ENCODE measurements at regions not wholly inside any gene's neighbourhood (a gene's known extent, or its start where the extent isn't known, plus 50 kb on each side); places are given as distances from the start of the nearest gene placed in this dataset.

DNA sequence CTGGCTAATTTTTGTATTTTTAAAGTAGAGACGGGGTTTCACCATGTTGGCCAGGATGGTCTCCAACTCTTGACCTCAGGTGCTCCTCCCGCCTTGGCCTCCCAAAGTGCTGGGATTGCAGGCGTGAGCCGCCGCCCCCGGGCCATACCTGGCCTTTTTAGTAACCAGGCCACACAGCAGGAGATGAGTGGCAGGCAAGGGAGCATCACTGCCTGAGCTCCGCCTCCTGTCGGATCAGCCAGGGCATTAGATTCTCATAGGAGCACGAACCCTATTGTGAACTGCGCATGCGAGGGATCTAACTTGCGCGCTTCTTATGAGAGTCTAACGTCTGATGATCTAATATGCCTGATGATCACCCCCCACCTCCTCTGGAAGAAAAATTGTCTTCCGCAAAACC is 308.7 kb upstream of the PRMT6 start:
- DNase-seq = no peak

DNA sequence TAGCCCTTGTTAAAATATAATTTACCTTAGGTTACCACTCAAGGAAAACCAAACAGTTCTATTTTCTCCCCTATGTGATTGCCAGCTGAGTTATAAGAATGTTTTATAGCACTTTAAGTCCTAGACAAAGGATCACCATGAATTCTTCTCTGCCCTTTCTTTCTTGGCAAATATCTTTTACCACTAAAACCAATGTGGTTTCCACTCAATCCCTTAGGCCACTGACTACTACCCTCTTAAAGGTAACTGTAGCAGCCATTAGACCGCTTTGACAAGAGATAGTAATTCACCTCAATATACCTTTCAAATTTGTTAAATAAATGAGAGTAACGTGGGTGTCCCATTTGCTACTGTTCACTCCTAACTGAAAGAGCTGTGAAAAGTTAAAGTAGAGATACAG is 307.9 kb upstream of the PRMT6 start:
- DNase-seq = no peak

DNA sequence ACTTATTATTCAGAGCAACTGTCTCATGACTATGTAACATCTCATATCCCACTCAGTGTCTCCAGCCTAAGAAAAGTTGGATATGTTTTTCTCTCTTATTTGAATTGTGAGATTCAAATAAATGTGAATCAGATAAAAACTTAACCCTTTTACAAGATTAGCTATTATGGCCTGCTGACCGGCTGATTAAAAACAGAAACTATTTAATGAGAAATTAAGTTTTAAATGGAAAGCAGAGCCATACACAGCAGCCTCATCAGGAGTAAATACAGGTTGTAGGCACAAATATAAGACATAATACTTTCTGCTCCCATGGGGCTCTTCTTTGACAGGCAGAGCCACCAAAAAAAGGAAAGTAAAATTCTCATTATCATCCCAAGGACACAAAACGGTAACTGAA is 307.0 kb upstream of the PRMT6 start:
- no peak for DNase-seq

DNA sequence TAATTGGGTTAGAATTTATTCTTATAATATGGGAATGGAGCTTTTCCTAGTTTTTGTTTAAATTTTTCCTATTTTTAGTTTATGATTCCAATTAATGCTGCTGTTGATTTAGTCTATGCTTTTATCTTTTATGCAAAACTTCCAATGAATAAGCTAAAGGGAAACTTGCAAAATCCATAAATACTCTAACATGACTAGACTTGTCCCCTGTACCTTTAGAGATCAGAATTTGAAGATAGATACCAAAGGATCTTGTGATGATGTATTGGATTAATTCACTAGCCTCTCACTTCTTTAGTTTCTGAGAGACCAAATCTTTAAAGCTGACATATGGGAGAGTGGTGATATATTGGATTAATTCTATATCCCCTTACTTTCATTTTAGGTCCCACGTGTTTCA is 306.6 kb upstream of the PRMT6 start:
- no peak for DNase-seq

DNA sequence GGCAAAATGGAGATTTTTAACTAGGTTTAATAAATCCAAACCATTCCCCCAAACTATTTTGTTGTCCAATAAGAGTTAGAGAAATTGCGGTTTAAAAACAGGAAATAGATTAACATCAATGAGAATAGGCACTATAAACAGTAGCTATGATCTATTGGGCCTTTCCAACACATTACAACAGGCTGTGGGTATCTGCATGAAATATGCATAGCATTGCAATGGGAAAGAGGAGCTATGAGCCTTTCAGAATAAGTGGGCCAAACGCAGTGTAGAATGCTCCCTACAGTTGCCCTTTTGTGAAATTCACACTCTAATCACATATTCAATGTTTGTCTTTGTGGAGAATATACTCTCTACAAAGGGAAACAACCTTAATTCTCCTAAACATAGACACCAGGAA is 305.5 kb upstream of the PRMT6 start:
- no peak for DNase-seq

DNA sequence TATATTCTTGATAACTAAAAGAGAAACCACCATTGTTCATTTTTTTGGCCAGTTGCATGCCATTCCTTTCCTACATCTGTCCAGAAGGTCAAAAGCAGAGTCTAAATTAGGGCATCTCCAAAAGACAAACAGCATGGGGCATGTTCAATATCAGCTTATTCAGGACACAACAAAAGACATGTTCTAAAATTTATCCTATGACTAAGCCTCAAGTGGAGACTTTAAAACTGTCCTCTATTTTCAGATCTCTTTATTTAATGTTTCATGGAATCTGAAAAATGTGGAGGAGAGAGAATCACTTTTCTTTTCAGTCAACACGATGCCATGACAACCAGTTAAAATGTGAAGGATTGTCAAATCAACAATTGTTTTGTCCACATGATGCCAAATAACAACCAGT is 303.4 kb upstream of the PRMT6 start:
- DNase-seq = no peak

DNA sequence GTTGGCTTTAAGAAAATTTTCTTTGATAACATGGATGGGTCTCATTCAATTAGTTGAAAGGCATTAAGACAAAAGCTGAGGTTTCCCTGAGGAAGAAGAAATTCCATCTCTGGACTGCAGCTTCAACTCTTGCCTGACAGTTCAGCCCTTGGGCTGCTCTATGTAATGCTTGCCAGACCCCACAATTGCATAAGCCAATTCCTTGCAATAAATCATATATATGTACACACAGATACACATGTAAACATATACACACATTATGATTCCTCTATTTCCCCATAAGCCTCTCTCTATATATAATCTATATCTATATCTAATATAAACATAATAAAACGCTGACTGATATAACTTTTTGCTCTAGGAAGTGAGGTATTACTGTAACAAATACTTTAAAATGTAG is 301.5 kb upstream of the PRMT6 start:
- DNase-seq = no peak

DNA sequence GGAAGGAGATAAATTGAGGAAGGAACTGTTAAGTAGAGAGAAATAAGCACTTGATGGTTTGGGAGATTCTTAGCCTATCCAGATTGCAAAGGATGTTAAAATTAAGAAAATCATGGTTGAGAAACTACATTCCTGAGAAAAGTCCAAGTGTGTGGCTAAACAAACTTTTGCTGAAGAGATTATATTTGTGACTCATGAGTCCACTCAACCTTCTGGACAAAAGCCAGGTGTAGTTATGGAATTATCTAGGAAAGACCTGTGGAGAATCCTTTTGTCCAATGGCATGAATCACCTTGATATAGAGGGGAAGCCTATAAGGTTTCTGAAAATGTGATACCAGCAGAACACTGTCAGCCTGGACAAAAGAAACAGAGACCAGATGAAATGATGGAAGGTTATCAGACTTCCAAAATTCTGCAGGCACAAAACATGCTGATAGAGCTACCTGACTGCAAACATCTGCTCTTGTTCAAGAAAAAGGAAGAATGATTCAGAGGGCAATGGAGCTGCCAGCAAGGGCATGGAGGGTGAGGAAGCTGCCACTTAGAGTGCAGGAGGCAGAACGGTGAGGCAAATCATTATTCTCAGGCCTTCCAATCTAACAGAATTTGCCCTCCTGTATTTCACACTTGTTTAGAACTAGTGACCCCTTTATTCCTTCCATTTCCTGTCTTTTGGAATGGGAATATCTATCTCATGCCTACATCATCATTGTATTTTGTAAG is 300.6 kb upstream of the PRMT6 start:
- no peak for DNase-seq

DNA sequence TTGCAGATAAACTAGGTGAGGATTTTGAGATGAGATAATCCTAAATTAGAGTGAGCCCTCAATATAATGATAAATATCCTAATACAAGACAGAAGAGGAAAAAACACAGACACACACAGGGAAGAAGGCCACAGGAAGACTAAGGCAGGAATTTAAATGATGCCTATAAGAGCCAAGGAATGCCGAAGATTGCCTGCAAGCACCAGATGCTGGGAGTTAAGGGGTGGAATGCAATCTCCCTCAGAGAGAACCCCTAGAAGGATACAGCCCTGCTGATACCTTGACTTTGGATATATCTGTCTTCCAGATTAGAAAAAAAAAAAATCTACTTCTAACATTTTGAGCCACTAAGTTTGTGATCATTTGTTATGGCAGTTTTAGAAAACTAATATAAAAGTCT is 299.7 kb upstream of the PRMT6 start:
- DNase-seq = no peak

DNA sequence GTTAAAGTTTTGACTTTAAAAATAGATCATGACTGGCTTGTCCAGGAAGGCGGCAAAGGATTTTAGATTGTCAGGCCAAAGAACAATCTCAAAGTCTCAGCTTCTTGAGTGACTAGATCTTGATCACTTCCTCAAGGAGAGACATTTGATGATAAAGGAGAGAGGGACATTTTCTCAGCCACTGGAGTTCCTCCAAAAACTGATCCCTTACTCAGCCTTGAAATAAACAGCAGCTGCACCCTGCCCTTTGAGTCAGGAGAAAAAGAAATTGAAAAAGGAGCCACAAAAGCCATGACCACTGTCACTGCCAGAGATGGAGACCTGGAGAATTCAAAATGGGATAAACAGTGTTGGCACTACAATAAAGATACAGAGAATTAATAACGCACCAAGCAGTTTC is 288.4 kb upstream of the PRMT6 start:
- no peak for DNase-seq

DNA sequence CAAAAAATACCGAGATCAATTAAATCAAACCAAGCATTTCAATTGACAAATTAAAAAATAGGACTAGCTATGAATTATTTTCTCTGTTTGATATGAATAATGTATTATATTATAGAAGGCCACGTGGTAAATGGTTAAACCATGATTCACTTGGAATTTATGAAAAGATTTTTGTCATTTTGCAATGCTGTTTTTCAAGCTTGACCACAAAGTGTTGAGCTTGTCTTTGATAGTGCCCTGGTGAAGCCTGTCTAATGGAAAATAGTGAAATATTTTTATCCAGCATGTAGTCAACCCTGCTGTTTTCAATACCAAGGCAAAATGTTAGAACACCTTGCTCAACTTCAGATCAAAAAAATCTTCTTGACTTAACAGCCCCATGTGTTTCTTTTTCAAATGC is 288.0 kb upstream of the PRMT6 start:
- no peak for DNase-seq

DNA sequence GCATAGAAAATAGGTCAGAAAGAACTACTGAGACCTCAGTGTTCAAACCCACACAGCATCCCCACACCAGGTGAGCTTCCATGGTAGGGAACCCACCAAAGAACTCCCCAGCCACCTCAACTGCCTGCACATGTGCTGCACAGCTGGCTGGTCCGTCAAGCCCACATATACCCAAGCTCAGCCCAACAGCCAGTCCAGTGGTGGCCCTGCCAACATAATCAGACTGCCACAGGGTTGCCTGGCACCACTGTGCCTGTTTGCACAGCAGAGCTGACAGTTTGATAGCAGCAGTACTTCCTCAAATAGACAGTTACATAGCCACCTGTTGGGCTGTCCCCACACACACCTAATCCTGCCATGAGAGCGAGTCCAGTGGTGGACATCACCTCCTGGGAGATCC is 283.3 kb upstream of the PRMT6 start:
- no peak for DNase-seq

DNA sequence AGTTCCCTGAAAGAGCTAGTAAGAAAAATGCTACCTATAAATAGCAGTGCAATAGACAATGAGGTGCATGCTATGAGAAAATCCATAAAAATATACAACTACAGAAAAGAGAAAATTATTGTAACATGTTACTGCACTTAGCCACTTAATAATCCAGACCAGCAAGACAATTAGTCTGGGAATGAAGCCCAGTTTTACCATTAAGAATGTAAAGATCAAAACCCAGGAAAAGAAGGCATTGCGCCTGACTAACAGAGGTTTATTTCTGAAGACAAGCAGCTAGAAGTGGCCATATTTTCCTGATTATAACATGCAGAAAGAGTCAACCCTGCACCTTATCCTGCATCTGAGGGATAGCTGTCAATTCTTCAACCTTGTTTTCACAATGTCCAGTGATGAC is 276.4 kb upstream of the PRMT6 start:
- no peak for DNase-seq

DNA sequence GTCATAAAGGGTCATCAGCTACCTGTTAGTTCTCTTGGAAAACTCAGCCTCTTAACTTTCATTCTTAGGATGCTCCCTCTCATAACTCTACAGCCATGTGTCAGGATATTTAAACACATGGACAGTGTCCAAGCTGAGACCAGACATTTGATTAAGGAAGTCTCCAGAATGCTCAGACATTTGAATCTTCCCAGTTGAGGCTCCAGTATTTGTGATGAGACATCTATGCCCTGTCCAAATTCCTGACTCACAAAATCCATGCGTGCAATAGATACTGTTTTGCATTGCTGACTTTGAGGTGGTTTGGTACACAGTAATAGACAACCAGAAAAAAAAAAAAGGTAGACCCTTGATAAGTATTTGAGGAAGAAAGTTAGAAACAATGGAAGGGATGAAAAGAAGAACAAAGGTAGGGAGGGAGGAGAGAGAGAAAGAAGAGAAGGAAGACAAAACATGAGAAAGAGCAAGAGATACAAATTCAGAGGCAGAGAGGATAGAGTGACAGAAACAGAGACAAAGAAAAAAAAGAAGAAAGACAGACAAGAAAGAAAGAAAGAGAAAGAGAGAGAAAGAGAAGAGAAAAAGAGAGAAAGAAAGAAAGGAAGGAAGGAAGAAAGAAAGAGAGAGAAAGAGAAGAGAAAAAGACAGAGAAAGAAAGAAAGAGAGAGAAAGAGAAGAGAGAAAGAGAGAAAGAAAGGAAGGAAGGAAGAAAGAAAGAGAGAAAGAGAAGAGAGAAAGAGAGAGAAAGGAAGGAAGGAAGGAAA is 275.5 kb upstream of the PRMT6 start:
- no peak for DNase-seq

DNA sequence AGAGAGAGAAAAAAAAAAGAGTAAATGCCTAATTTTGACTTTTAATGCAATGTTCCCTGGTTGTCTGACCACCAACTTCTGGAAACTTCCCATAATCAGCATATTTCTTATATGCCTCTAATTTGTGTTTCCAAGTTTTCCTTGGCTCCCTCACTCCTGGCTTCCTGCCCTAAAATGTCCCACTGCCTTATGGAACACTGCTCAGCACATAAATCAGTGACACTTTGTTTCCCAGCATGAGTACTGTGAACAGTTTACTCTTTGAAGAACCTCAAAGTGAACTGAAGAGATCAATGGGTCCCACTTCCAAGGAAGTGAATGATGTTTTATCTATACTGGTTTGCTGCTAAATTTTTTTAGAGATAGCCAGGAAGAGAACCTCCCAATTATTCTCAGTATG is 271.3 kb upstream of the PRMT6 start:
- no peak for DNase-seq

DNA sequence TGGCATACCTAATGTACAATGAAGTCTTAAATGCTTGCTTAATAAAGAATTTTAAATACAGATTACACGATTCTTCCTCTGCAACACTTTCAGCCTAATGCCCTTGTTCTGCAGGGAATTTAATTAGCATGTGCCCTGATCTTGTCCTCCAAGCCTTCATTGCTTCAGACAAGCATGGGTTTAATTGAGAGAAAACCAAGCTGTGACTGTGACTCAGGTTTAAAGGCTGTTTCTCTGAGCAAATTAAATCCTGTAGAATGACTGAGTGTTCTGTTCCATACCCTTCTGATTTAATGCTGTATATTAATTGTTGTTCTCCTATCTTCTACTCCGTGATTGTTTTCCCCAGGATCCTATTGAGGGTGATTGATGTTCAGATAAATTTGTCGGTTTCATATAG is 269.0 kb upstream of the PRMT6 start:
- DNase-seq = no peak

DNA sequence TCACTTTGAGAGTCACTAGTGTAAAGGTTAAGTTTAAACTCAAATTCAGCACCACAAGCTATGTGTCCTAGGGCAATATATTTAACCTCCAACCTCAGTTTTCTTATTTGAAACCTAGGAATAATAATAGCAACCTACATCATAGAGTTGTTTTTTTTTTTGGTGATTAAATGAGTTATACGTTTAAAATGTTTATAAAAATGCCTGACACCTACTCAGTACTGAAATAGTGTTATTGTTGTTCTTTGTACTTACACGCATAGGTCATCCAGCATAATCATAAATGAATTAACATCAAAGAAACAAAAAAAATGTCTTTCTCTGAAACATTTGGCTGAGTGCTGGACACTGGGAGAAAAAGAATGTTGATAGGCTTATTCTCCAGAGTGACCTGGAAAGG is 266.8 kb upstream of the PRMT6 start:
- DNase-seq = no peak

DNA sequence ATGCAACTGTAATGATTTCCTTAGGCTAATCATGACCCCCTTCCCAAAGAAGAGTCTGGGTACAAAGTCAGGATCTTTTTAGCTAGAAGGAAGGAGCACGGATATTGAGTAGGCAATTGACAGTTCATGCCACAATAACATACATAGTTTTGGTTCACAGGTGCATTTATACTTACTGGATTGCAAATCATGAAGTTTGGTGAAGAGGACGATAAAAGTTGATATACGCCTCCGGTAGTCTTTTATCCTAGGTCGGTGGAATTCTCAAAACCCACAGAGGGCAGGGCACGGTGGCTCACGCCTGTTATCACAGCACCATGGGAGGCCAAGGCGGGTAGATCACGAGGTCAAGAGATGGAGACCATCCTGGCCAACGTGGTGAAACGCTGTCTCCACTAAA is 265.4 kb upstream of the PRMT6 start:
- DNase-seq = no peak

DNA sequence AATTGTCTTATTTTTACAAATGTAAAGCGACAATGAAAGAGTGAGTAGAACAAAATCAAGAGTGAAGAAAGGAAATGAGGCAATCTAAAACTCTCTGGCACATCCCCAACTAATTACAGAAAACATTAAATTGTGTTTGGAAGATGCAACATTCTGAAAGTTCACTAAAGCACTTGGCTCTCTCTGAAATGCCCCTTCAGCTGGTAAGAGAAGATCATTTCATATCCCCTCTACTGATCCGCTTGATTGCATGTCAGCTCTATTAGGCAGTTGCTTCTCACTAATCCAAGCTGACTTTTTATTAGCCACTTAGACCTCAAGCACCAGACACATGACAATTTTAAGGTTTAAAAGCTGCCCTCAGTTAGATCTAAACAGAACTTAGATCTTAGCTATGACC is 262.8 kb upstream of the PRMT6 start:
- DNase-seq = no peak

DNA sequence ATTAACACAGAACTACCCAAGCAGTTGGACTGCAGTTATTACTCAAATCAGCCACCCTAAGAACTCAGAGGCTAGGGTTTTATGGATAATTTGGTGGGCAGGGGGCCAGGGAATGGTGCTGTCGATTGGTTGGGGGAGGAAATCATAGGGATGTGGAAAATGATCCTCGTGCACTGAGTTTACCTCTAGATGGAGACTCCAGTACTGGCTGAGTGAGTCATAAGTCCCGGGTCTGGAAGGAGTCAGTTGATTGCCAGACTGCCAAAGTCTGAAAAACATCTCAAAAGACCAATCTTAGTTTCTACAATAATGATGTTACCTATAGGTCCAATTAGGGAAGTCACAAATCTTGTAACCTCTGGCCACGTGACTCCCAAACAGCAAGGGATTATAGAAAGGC is 257.5 kb upstream of the PRMT6 start:
- no peak for DNase-seq

DNA sequence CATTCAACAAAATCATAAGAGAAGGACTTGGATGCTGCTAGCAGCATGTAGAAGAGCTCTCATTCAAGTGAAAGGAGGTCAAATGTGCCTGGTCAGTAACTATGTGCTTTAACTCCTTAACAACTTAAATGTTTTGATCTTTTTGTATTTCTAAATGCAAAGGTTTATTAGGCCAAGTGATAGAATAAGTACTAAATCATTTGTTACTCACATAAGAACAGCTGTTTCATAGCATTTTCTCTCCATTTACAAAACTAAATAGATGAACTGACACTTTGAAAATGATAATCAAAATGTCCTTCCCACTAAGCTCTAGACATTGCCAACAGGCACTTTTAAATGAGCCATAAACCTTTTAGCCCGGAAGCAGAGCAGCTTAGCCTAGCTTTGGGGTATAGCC is 254.3 kb upstream of the PRMT6 start:
- DNase-seq = no peak

DNA sequence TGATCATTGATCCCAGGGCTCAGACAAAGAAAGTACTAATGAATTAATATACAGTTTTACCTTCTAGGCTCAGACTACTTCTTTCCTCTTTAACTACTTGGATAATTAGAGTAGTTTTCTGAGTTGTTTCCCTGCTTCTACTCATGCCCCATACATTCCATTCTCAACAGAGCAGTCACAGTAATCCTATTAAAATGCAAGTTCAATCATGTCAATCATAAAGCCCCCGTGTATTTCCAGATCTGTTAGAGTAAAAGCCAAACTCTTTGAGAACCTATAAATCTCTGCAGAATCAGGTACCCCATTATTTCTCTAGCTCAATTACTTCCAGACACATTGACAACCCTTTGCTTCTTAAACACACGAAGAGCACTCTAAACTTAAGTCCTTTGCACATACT is 242.1 kb upstream of the PRMT6 start:
- no peak for DNase-seq

DNA sequence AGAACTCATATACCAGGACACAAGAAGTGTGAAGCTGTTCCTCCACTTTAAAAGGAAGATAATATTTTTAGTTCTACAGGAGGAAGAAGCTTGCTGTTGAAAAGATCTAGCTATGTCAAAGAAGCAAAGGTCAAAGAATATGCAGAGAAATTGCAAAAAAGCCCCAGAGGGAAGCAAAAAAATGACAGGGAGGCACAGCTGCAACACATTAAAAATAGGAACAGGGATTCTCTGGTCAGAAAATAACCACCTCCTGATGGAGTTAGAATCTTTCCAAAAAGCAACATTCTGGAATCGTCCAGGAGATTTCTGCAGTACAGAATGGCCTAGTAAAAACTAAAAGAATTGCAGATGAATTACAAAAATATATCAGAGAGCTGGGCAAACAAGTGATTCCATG is 238.9 kb upstream of the PRMT6 start:
- no peak for DNase-seq

DNA sequence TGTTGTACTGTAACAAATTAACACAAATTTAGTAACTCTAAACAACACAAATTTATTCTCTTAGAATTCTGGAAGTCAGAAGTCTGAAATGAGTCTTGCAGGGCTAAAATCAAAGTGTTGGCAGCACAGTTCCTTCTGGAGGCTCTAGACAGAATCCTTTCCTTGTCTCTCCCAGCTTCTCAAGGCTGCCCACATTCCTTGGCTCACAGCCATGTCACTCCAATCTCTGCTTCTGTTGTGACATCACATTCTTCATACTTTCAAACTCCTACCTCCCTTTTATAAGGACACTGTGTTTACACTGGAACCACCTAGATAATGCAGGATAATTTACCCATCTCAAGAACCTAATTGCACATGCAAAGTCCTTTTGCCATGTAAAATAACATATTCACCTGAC is 225.0 kb upstream of the PRMT6 start:
- no peak for DNase-seq

DNA sequence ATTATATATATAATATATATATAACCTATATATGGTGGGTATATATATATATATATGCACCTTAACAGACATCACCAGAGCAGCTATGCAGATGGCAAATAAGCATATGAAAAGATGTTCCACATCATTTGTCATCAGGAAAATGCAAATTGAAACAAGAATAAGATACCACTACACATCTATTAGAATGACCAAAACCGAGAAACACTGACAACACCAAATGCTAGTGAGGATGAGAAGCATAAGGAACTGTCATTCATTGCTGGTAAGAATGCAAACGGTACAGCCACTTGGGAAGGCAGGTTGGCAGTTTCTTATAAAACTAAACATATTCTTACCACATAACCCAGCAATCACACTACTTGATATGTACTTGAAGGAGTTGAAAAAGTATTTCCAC is 219.8 kb upstream of the PRMT6 start:
- DNase-seq = no peak
